ENCODE measurements at regions not wholly inside any gene's neighbourhood (a gene's known extent, or its start where the extent isn't known, plus 50 kb on each side); places are given as distances from the start of the nearest gene placed in this dataset.
A peak's percentile ranks its signal among the peaks of the same experiment; 100 is the strongest.

DNA sequence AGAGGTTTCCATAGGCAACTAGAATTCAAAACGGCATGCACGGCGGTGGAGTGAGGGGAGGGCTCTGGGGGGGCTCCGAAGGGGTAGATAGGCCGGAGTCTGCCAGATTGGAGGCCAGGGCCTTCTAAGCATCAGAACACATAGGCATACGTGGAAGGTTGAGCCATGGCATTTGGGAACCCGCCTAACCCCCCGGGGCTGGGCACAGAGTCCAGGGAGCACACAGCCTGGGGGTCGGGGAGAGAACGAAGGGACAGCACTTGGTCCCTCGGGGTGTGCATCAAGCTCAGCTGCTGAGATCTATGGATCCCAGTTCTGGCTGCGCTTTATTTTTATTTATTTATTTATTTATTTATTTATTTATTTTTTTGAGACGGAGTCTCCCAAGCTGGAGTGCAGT, 89.4 kb upstream of the TNS3 start:
- DNase-seq (ENCODE audit: low read depth in 1 of 2, low spot score in 2 of 2) (no peak), FAIRE-seq (no peak)
- Histone ChIP-seq H3K4ac (replicated peaks; ENCODE audit: insufficient read length, low read depth, low read length) (no peak overlapping the region), H4K20me1 (replicated peaks in 1 of 2; ENCODE audit: control insufficient read depth in 1 of 2, insufficient read depth in 2 of 2, low read length in 2 of 2) (no peaks in the 10 kb centered on the region), H3K79me1 (ENCODE audit: low read depth, low read length) (no peaks in the 10 kb centered on the region), H3K4me2 (ENCODE audit: insufficient read depth in 1 of 2, low read depth in 2 of 2, low read length in 2 of 2) (no peak overlapping the region), H3K27me3 (replicated peaks in 1 of 4; ENCODE audit: control insufficient read depth in 3 of 4, extremely low read depth in 1 of 4, insufficient read depth in 3 of 4, low read length in 3 of 4) (no peaks in the 10 kb centered on the region), H3K56ac (replicated peaks; ENCODE audit: insufficient read length, low read depth, low read length) (no peak overlapping the region), H3K23me2 (ENCODE audit: low read depth, low read length) (peaks cover 3% of the 10 kb centered on the region; the same call in 1 of the 2 replicates), H3K9me3 (ENCODE audit: insufficient read depth in 2 of 2, low read depth in 1 of 2, low read length in 1 of 2) (no peaks in the 10 kb centered on the region), H3K79me2 (ENCODE audit: control insufficient read depth in 1 of 2, insufficient read depth in 2 of 2, low read length in 2 of 2) (no peaks in the 10 kb centered on the region), H4K5ac (ENCODE audit: insufficient read length, low read depth, low read length) (no peak overlapping the region), H2BK120ac (replicated peaks; ENCODE audit: low read depth, low read length) (no peak overlapping the region), H3K4me1 (replicated peaks in 1 of 4; ENCODE audit: control insufficient read depth in 3 of 4, insufficient read depth in 4 of 4, low read length in 3 of 4) (peaks cover 0 to 11% (median 9%) of the 10 kb centered on the region in 4 experiments; a peak in 6 of 7 replicates), H2AK5ac (ENCODE audit: low read depth, low read length) (no peak overlapping the region), H4K8ac (ENCODE audit: extremely low read depth, insufficient read depth, low read length) (no peak overlapping the region), H2BK5ac (ENCODE audit: low read depth, low read length) (0 out of 2 replicates have a peak overlapping the region, but pooled peaks have one; percentile 8), H3K27ac (ENCODE audit: low read depth, low read length) (no peak overlapping the region), H4K91ac (replicated peaks; ENCODE audit: insufficient read length, low read length) (no peak overlapping the region), H3K4me3 (ENCODE audit: extremely low read depth in 1 of 4, insufficient read depth in 2 of 4, low read depth in 3 of 4, low read length in 4 of 4) (no peak overlapping the region), H3K36me3 (ENCODE audit: control insufficient read depth in 2 of 4, insufficient read depth in 4 of 4, low read length in 3 of 4) (no peaks in the 10 kb centered on the region), H3K18ac (ENCODE audit: extremely low read depth, low read length) (no peak overlapping the region), H2BK15ac (ENCODE audit: low read length) (no peak overlapping the region), H2BK20ac (ENCODE audit: low read length) (no peak overlapping the region), H3K14ac (ENCODE audit: insufficient read length) (no peak overlapping the region), H3K23ac (ENCODE audit: insufficient read length) (no peak overlapping the region), H2AFZ (ENCODE audit: low read length) (no peak overlapping the region), H2BK12ac (ENCODE audit: low read depth, low read length) (no peak overlapping the region), H3K9ac (replicated peaks in 1 of 4; ENCODE audit: extremely low read depth in 1 of 4, low read depth in 3 of 4, low read length in 3 of 4) (no peak overlapping the region)
- ChIA-PET POLR2A (ENCODE audit: partially characterized antibody) (no interaction called here), CTCF (ENCODE audit: partially characterized antibody) (interaction anchor here (1.1 to 1.4 kb wide), 2 partner anchors 12 to 190 kb away, joined by 3 to 4 read pairs; no protein-coding TSS in a partner anchor)
- TF ChIP-seq, protein P1, sequence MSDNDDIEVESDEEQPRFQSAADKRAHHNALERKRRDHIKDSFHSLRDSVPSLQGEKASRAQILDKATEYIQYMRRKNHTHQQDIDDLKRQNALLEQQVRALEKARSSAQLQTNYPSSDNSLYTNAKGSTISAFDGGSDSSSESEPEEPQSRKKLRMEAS (IDR thresholded peaks at IDR 0.05), result no peak
- TF ChIP-seq, protein P2, sequence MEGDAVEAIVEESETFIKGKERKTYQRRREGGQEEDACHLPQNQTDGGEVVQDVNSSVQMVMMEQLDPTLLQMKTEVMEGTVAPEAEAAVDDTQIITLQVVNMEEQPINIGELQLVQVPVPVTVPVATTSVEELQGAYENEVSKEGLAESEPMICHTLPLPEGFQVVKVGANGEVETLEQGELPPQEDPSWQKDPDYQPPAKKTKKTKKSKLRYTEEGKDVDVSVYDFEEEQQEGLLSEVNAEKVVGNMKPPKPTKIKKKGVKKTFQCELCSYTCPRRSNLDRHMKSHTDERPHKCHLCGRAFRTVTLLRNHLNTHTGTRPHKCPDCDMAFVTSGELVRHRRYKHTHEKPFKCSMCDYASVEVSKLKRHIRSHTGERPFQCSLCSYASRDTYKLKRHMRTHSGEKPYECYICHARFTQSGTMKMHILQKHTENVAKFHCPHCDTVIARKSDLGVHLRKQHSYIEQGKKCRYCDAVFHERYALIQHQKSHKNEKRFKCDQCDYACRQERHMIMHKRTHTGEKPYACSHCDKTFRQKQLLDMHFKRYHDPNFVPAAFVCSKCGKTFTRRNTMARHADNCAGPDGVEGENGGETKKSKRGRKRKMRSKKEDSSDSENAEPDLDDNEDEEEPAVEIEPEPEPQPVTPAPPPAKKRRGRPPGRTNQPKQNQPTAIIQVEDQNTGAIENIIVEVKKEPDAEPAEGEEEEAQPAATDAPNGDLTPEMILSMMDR (IDR thresholded peaks at IDR 0.05; ENCODE audit: control extremely low read depth in 1 of 3, insufficient read depth in 1 of 3, low read depth in 1 of 3, low read length in 3 of 3), result no peak
- TF ChIP-seq CREB1 (IDR thresholded peaks at IDR 0.05) (no peak), ASH2L (IDR thresholded peaks at IDR 0.05; ENCODE audit: low read length) (no peak), YY1 (IDR thresholded peaks at IDR 0.05; ENCODE audit: low read depth, low read length) (no peak), KDM4A (IDR thresholded peaks at IDR 0.05; ENCODE audit: low read depth, low read length, severe bottlenecking) (no peak), KDM5A (IDR thresholded peaks at IDR 0.05; ENCODE audit: low read length) (no peak)
- TF ChIP-seq, protein P3, sequence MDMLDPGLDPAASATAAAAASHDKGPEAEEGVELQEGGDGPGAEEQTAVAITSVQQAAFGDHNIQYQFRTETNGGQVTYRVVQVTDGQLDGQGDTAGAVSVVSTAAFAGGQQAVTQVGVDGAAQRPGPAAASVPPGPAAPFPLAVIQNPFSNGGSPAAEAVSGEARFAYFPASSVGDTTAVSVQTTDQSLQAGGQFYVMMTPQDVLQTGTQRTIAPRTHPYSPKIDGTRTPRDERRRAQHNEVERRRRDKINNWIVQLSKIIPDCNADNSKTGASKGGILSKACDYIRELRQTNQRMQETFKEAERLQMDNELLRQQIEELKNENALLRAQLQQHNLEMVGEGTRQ (IDR thresholded peaks at IDR 0.05; ENCODE audit: low read length), result no peak
- 95% methylated on average over 8 of the region's 13 CpGs; no CpG with 5 or more reads in 1 of the 2 experiments for whole genome bisulfite sequencing, 2 experiments (ENCODE audit: extremely low coverage in 1 of 2, insufficient coverage in 1 of 2, insufficient read length in 1 of 2, insufficient replicate concordance in 2 of 2, low coverage in 1 of 2, low lambda C conversion rate in 2 of 2, missing lambda C conversion rate in 1 of 2)
